Subcutaneous abdominal adipose tissue (tissue), 5 donors: ENCODE measurements at regions not wholly inside any gene's neighbourhood (a gene's known extent, or its start where the extent isn't known, plus 50 kb on each side); places are given as distances from the start of the nearest gene placed in this dataset.

Experiments
- H3K27ac ChIP-seq: one replicate; pipeline ENCODE4 v1.7.0; 2013; ENCODE audit warnings: low read depth, mild to moderate bottlenecking, inconsistent platforms, low read length, moderate library complexity
- H3K27me3 ChIP-seq, 5 donors: one replicate each; pipeline ENCODE4 v1.7.0; 2013; ENCODE audit warnings: low read length in 5 of 5, inconsistent platforms in 1 of 5; ENCODE audit not compliant: control insufficient read depth in 5 of 5, insufficient read depth in 4 of 5
- H3K36me3 ChIP-seq, 5 donors: one replicate each; pipeline ENCODE4 v1.7.0; 2013; ENCODE audit warnings: low read length in 5 of 5; ENCODE audit not compliant: control insufficient read depth in 5 of 5, insufficient read depth in 5 of 5
- H3K4me1 ChIP-seq, 5 donors: one replicate each; pipeline ENCODE4 v1.7.0; 2013; ENCODE audit warnings: low read length in 5 of 5, mild to moderate bottlenecking in 3 of 5, moderate library complexity in 1 of 5; ENCODE audit not compliant: control insufficient read depth in 5 of 5, insufficient read depth in 5 of 5
- H3K4me3 ChIP-seq, 5 donors: one replicate each; pipeline ENCODE4 v1.7.0; 2013; ENCODE audit warnings: low read length in 5 of 5, low read depth in 1 of 5
- H3K9ac ChIP-seq, 5 donors: one replicate each; pipeline ENCODE4 v1.7.0; 2013; ENCODE audit warnings: low read length in 5 of 5, mild to moderate bottlenecking in 4 of 5, moderate library complexity in 3 of 5
- H3K9me3 ChIP-seq, 5 donors: one replicate each; pipeline ENCODE4 v1.7.0; 2013; ENCODE audit warnings: low read length in 5 of 5; ENCODE audit not compliant: control insufficient read depth in 5 of 5
- donor health status: healthy.
- donor health status: healthy.
- donor health status: healthy.
- donor health status: healthy.
- donor health status: healthy.

GRCh38 chr2:7241041-7241745 lies 324.0 kb downstream of the RNF144A start:
- Histone ChIP-seq H3K27me3 (no peaks in the 10 kb centered on the region), H3K27ac (no peak overlapping the region), H3K4me3 (no peak overlapping the region), H3K4me1 (peaks cover 0 to 6% (median 0%) of the 10 kb centered on the region in 5 donors), H3K9ac (no peak overlapping the region), H3K9me3 (no peaks in the 10 kb centered on the region), H3K36me3 (no peaks in the 10 kb centered on the region)

- Histone ChIP-seq H3K36me3 (no peaks in the 10 kb centered on the region), H3K9me3 (no peaks in the 10 kb centered on the region), H3K27ac (no peak overlapping the region), H3K9ac (no peak overlapping the region), H3K4me1 (peaks cover 0 to 6% (median 0%) of the 10 kb centered on the region in 5 donors), H3K27me3 (no peaks in the 10 kb centered on the region), H3K4me3 (no peak overlapping the region)
Measured at GRCh38 chr2:7242189-7242867, 325.1 kb downstream of the RNF144A start.

GRCh38 chr2:7243276-7243675 lies 326.1 kb downstream of the RNF144A start:
- no peak overlapping the region for H3K9ac ChIP-seq
- no peak overlapping the region for H3K4me3 ChIP-seq
- no peaks in the 10 kb centered on the region for H3K9me3 ChIP-seq
- H3K36me3 ChIP-seq: no peaks in the 10 kb centered on the region
- H3K27ac ChIP-seq: no peak overlapping the region
- H3K4me1 ChIP-seq: peaks cover 0 to 6% (median 0%) of the 10 kb centered on the region in 5 donors
- H3K27me3 ChIP-seq: no peaks in the 10 kb centered on the region

DNA sequence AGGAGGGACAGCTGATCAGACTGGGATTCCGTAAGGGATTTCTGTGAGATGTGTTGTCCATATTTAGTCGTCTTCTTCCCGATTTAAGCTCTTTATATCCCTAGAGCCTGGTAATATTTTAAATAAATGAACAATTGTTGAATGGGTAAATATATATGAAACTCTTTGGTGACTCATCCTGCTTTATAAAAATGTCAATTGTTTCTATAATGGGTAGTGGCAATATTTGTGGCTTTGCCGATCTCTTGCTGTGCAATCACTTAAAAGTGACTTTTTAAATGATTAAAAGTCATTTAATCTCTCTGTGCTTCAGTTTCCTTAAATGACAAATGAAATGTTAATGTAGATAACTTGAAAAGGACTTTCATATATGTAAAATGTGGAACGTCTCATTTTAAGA lies 339.2 kb downstream of the RNF144A start:
- Histone ChIP-seq H3K4me3 (no peak overlapping the region), H3K9me3 (no peaks in the 10 kb centered on the region), H3K27me3 (no peaks in the 10 kb centered on the region), H3K36me3 (peaks cover 0 to 2% (median 0%) of the 10 kb centered on the region in 5 donors), H3K9ac (no peak overlapping the region), H3K4me1 (no peaks in the 10 kb centered on the region), H3K27ac (no peak overlapping the region)

GRCh38 chr2:7262727-7263126 lies 345.5 kb downstream of the RNF144A start:
- Histone ChIP-seq H3K27me3 (peaks cover 0 to 5% (median 0%) of the 10 kb centered on the region in 5 donors), H3K9ac (no peak overlapping the region), H3K4me1 (no peaks in the 10 kb centered on the region), H3K27ac (no peak overlapping the region), H3K9me3 (no peaks in the 10 kb centered on the region), H3K4me3 (no peak overlapping the region), H3K36me3 (peaks cover 0 to 2% (median 0%) of the 10 kb centered on the region in 5 donors)

DNA sequence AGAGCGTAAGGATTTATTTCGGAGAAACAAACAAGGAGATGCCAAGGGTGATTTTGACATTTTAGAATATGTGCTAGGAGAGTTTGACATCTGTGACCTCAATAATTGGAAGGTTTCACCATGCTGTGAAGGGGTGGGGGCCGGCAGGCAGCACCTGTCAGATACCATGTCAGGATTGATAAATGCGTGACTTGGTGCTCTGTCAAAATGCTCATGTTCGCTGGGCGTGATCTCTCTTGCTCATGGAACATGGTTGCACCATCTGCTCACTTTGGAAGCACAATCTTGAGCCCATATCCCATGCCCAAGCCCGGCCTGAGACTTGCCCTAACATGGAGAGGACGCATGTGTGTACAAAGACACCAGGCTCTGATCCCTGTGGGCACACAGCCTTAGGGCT lies 347.6 kb downstream of the RNF144A start:
- H3K27me3 ChIP-seq: peaks cover 0 to 5% (median 0%) of the 10 kb centered on the region in 5 donors
- no peak overlapping the region for H3K27ac ChIP-seq
- no peak overlapping the region for H3K9ac ChIP-seq
- no peaks in the 10 kb centered on the region for H3K9me3 ChIP-seq
- no peaks in the 10 kb centered on the region for H3K4me1 ChIP-seq
- H3K4me3 ChIP-seq: no peak overlapping the region
- no peaks in the 10 kb centered on the region for H3K36me3 ChIP-seq

GRCh38 chr2:7265286-7265685 lies 348.1 kb downstream of the RNF144A start:
- Histone ChIP-seq H3K27me3 (peaks cover 0 to 5% (median 0%) of the 10 kb centered on the region in 5 donors), H3K9me3 (no peaks in the 10 kb centered on the region), H3K9ac (no peak overlapping the region), H3K4me3 (no peak overlapping the region), H3K4me1 (no peaks in the 10 kb centered on the region), H3K36me3 (no peaks in the 10 kb centered on the region), H3K27ac (no peak overlapping the region)

DNA sequence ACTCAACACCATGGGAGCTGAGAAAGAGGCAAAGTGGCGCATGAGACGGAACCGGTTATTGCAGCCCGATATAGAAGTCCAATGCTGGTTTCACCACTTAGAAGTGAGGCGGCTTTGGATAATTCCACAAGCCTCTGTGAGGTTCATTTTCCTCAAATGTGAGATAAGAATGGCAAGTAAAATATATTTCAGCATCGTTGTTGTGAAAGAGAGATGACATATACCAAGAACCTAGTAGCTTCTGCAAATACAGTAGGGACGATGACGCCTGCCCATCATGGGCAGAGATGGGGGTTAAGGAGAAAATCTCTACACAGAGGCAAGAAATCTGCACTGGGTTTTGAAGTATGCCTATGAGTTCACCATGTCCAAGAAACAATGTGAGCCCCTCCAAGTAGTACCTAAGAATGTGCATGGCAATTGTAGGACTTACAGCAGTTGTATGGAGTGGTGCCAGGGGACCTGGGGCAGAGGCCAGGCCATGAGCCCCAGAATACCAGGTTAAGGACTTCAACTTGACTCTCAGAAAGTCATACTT lies 352.0 kb downstream of the RNF144A start:
- Histone ChIP-seq H3K4me3 (no peak overlapping the region), H3K27ac (no peak overlapping the region), H3K27me3 (no peaks in the 10 kb centered on the region), H3K9ac (no peak overlapping the region), H3K9me3 (peaks cover 0 to 4% (median 0%) of the 10 kb centered on the region in 5 donors), H3K4me1 (no peaks in the 10 kb centered on the region), H3K36me3 (no peaks in the 10 kb centered on the region)

DNA sequence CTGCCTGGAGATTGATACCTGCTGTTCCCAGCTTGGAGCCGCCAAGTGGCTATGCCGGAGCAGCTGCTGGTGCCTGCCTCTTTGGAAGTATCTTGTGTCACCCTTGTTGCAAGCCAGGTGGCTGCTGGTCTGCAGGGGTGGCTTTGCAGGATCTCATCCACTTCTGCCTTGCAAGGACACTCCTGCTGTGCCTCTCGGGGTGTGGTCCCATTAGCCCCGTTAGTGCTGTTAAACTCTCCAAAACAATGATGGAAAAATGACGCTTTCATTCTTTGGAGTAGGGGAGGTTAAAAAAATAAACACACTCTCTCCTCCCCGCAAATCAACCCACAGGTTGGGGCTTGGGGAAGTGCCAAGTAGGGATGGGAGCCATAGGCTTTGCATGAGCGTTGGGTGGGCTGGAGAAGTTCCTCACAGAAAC lies 352.8 kb downstream of the RNF144A start:
- no peaks in the 10 kb centered on the region for H3K36me3 ChIP-seq
- peaks cover 0 to 4% (median 0%) of the 10 kb centered on the region in 5 donors for H3K9me3 ChIP-seq
- no peak overlapping the region for H3K9ac ChIP-seq
- H3K27me3 ChIP-seq: no peaks in the 10 kb centered on the region
- no peaks in the 10 kb centered on the region for H3K4me1 ChIP-seq
- H3K4me3 ChIP-seq: no peak overlapping the region
- H3K27ac ChIP-seq: no peak overlapping the region

- H3K36me3 ChIP-seq: no peaks in the 10 kb centered on the region
- no peaks in the 10 kb centered on the region for H3K27me3 ChIP-seq
- H3K4me3 ChIP-seq: no peak overlapping the region
- H3K9ac ChIP-seq: no peak overlapping the region
- H3K9me3 ChIP-seq: peaks cover 0 to 4% (median 0%) of the 10 kb centered on the region in 5 donors
- no peaks in the 10 kb centered on the region for H3K4me1 ChIP-seq
- H3K27ac ChIP-seq: no peak overlapping the region
Measured at GRCh38 chr2:7272210-7272609, 355.0 kb downstream of the RNF144A start.
